Fibroblast of the aortic adventitia (primary cell): ENCODE measurements at regions not wholly inside any gene's neighbourhood (a gene's known extent, or its start where the extent isn't known, plus 50 kb on each side); places are given as distances from the start of the nearest gene placed in this dataset.

Experiments used
- DNase-seq: peaks from one replicate; pipeline ENCODE4 v3.0.0-alpha.2; 2010; ENCODE audit warnings: low read depth
- H3K4me3 ChIP-seq: 2 replicates; pipeline ENCODE4 v1.5.1; 2011; ENCODE audit warnings: low read depth, mild to moderate bottlenecking, control low read depth, low read length, moderate library complexity
- TF ChIP-seq, protein P1 (sequence below): IDR thresholded peaks from 2 replicates; pipeline ENCODE4 v1.5.1; 2011; ENCODE audit warnings: mild to moderate bottlenecking, low read length, control low read depth, inconsistent platforms; ENCODE audit not compliant: insufficient read depth

DNA sequence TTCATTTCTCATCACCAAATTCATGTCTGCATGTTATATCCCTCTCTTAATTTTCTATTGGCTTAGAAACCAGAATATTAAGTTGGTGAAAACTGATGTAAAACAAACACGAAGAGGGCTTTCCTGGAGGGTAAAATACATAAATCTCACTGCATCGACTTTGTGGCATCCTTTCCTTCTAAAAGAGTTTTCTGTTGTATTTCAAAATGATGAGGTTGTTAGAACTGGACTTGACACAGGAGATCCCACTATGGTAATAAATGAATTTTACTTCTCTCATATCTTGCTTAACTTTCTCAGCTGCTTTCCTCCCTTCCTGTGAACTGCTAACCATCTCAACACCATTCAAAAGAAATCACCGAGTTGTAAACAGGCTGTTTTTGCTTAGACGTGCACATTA is 162.0 kb upstream of the TRPC7 start:
- no peak for DNase-seq
- TF ChIP-seq, protein P1, sequence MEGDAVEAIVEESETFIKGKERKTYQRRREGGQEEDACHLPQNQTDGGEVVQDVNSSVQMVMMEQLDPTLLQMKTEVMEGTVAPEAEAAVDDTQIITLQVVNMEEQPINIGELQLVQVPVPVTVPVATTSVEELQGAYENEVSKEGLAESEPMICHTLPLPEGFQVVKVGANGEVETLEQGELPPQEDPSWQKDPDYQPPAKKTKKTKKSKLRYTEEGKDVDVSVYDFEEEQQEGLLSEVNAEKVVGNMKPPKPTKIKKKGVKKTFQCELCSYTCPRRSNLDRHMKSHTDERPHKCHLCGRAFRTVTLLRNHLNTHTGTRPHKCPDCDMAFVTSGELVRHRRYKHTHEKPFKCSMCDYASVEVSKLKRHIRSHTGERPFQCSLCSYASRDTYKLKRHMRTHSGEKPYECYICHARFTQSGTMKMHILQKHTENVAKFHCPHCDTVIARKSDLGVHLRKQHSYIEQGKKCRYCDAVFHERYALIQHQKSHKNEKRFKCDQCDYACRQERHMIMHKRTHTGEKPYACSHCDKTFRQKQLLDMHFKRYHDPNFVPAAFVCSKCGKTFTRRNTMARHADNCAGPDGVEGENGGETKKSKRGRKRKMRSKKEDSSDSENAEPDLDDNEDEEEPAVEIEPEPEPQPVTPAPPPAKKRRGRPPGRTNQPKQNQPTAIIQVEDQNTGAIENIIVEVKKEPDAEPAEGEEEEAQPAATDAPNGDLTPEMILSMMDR, result no peak
- no peak overlapping the region for H3K4me3 ChIP-seq

DNA sequence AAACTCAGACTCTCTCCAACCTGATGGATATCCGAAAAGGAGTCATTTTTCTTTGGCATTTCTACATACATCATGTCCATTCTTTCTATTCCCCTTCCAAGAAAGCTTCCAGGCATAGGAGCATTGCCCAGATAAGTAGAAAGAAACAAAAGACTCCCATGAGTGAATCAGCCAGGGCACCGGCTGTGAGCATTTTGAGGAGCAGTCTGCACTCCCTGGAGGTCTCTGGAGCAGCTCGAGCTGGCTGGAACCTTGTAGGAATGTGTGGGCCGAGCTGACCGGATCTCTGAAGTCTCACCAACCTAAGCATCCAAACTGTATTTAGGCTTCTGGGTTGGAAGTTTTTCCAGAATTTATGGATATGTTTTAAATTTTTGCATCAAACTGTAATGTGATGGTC is 161.4 kb upstream of the TRPC7 start:
- H3K4me3 ChIP-seq, result no peak overlapping the region
- DNase-seq, result peak; percentile 7
- TF ChIP-seq, protein P1, result no peak

DNA sequence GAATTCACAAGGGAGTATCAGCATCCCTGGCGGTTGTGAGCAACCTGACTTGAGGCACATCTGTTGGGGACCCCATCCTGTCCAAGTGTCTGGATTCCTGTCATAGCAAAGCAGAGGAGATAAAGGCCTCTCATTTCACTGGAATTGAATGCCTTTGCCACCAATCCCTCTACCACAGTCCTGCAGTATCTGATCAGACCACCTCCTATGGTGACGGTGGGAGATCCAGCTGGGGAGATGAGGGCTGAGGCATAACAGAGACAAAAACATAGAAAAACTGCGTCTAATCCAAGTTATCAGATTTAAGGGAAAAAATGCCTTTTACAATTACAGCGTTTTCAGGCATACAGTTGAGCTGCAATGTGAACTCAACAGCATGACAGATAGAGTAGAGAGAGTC is 160.7 kb upstream of the TRPC7 start:
- TF ChIP-seq, protein P1, result no peak
- no peak overlapping the region for H3K4me3 ChIP-seq
- DNase-seq, result no peak

DNA sequence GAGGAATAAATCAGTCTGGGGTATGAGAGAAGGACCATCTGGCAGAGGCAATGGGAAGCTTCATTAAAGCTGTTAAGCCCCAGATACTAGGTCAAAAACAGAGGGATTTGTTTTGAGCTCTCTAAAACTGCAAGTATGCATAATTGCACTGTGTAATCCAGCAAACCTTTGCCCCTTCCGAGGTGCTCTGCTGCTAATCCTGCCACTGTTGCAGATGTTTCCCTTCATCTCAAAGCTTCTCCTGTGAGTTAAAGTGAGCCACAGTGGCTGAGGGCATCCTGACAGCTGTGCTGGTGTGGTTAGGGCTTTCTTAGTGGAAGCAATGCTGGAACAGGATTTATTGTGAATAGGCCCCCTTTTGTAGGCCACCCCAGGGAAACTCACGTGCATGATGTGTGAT is 160.3 kb upstream of the TRPC7 start:
- H3K4me3 ChIP-seq, result no peak overlapping the region
- no peak for DNase-seq
- TF ChIP-seq, protein P1, result no peak

DNA sequence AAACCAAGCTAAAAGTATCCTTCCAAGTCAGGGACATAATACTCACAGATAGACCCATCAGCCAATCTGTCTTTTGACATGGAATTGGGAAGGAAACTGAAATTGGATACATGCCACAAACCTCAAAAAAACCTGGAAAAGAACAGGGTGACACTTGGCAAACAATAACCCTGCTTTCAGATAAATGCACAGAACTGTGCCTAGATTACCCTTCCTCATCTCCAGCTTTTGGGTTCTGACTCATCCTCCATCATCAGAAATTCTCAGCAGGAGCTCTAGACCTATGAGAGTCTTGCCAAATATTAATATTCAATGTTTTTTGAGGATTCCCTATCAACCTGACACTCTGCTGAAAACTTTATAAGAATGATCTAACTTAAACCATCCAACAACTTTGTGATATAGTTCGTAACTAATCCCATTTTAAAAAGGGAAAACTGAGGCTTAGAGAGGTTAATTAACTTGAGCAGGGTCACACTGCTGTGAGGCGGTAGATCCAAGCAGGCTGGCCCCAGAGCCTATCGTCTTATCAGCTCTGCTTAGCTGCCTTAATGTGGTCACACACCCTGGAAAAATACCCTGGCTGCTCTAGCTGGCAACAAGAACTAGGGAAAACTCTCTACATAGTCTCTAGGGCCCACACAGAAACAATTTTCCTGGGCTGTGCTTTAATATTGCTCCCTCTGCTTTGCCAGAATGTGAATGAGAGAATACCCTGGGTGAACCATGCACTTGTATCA is 157.0 kb upstream of the TRPC7 start:
- H3K4me3 ChIP-seq, result no peak overlapping the region
- TF ChIP-seq, protein P1, result no peak
- DNase-seq, result peak; percentile 5

DNA sequence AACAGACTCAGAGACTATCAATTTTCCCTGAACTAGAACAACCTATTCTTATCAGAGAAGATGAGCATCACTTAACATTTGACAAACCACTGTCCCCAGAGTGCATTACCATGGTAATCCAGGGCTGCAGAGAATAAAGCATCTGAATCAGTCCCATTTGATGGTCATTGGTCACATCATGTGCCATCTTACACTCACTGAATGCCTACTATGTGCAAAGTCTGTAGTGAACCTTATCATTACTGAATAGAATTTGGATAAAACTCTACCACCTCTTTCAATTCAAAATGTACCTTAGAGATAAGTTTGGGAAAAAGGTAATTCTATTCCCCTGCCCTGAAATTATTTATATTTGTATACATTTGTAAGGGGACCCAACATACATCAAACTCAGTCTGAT is 156.4 kb upstream of the TRPC7 start:
- H3K4me3 ChIP-seq, result no peak overlapping the region
- no peak for DNase-seq
- TF ChIP-seq, protein P1, result no peak

DNA sequence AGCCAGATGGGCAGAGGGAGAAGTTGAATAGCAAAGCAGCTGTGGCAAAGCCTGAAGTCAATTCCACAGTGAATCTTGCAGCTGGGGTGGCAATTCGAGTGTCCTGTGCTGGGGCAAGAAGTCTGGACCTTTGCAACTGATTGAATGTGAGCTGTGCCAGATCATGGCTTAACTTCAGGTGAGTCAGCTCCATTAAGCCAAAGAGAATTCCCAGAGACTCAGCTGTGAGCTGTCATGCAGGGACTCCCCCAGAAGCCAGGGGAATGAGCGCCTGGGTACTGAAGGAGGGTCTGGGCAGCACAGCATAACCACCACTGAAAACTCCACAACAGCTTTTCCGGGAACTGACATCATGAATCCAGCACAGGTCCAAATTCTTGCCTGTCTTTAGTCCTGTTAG is 153.5 kb upstream of the TRPC7 start:
- no peak for DNase-seq
- TF ChIP-seq, protein P1, result no peak
- no peak overlapping the region for H3K4me3 ChIP-seq
